Heart left ventricle (tissue), 13 donors: ENCODE measurements at regions not wholly inside any gene's neighbourhood (a gene's known extent, or its start where the extent isn't known, plus 50 kb on each side); places are given as distances from the start of the nearest gene placed in this dataset.

ENCODE experiments used
- POLR2A ChIP-seq, 2 donors: fragments of 450-650 bp; IDR thresholded peaks; one replicate each; pipeline ENCODE4 v1.6.1; 2017; ENCODE audit warnings: antibody characterized with exemption in 2 of 2, mild to moderate bottlenecking in 2 of 2, moderate library complexity in 2 of 2
- TF ChIP-seq, protein P1 (sequence below), 12 donors: fragments of 200-600 bp; sonication (generic) in 4 of 12; IDR thresholded peaks; one replicate each; pipeline versions ENCODE4 v1.5.0 to v1.8.0; 2018 to 2022; ENCODE audit warnings: antibody characterized with exemption in 12 of 12, mild to moderate bottlenecking in 5 of 12
- donor health status: ischemic (EF 13 %, LVEDD 7.1; RV severe dilation, severe dysfunction).
- donor health status: DM: no; HTN: yes; CAD: no.
- donor health status: DM: no; HTN: no; CAD: no.
- donor health status: ischemic (EF 25% LVEDD 6.9; RV normal size, moderate dysfunction).
- donor health status: ischemic (EF 25% LVEDD 5.7; RV mildly dilated, moderate dysfunction).
- donor health status: ischemic (EF 35%, LVEDD 5.7; RV mildly dilated, moderate dysfunction).
- donor health status: nonischemic (EF 11% LVEDD 7.7; RV severe dilation, severe dysfunction).
- donor health status: DM: yes; HTN: yes; CAD: no.
- donor health status: PGD.
- donor health status: ischemic (EF 29% LVEDD 5.4; RV normal size, mild dysfunction).
- donor health status: nonischemic (EF 23%, LVEDD 6.1; RV moderate dilation, normal function).

DNA sequence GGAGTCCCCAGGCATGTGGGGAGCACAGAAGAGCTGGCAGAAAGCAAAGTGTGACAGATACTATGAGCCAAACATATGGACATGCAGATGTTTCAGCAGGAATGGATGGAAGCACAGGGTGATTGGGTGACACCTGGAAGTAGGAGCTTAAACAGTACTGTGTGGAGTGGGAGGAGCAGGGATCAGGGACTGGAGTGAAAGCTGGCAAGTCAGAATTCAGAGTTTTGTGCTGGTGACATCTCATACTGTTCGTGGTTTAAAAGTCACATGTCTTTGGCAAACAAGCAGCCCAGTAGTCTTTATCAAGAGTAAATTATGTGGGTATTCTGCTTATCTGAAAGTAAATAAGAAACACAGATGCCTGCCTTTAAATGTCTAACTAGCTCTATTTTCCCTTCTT is 408.2 kb downstream of the COG6 start:
- TF ChIP-seq, protein P1, sequence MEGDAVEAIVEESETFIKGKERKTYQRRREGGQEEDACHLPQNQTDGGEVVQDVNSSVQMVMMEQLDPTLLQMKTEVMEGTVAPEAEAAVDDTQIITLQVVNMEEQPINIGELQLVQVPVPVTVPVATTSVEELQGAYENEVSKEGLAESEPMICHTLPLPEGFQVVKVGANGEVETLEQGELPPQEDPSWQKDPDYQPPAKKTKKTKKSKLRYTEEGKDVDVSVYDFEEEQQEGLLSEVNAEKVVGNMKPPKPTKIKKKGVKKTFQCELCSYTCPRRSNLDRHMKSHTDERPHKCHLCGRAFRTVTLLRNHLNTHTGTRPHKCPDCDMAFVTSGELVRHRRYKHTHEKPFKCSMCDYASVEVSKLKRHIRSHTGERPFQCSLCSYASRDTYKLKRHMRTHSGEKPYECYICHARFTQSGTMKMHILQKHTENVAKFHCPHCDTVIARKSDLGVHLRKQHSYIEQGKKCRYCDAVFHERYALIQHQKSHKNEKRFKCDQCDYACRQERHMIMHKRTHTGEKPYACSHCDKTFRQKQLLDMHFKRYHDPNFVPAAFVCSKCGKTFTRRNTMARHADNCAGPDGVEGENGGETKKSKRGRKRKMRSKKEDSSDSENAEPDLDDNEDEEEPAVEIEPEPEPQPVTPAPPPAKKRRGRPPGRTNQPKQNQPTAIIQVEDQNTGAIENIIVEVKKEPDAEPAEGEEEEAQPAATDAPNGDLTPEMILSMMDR (IDR thresholded peaks at IDR 0.05): no peak
- TF ChIP-seq POLR2A (IDR thresholded peaks at IDR 0.05): no peak
